PFSK-1 (cell line): ENCODE measurements at regions not wholly inside any gene's neighbourhood (a gene's known extent, or its start where the extent isn't known, plus 50 kb on each side); places are given as distances from the start of the nearest gene placed in this dataset.

ENCODE experiments used
- POLR2AphosphoS5 ChIP-seq: IDR thresholded peaks from 2 replicates; pipeline ENCODE4 v1.6.1; 2012; ENCODE audit warnings: low read depth, mild to moderate bottlenecking, control low read depth, low read length, moderate library complexity
- TF ChIP-seq, protein P1 (sequence below), 2 experiments: IDR thresholded peaks; 2 replicates each; pipeline versions ENCODE4 v1.6.1 to v1.8.0; 2011 to 2012; ENCODE audit warnings: low read depth in 2 of 2, low read length in 2 of 2, control low read depth in 1 of 2, inconsistent platforms in 1 of 2, mild to moderate bottlenecking in 1 of 2, moderate library complexity in 1 of 2; ENCODE audit not compliant: insufficient read depth in 1 of 2

DNA sequence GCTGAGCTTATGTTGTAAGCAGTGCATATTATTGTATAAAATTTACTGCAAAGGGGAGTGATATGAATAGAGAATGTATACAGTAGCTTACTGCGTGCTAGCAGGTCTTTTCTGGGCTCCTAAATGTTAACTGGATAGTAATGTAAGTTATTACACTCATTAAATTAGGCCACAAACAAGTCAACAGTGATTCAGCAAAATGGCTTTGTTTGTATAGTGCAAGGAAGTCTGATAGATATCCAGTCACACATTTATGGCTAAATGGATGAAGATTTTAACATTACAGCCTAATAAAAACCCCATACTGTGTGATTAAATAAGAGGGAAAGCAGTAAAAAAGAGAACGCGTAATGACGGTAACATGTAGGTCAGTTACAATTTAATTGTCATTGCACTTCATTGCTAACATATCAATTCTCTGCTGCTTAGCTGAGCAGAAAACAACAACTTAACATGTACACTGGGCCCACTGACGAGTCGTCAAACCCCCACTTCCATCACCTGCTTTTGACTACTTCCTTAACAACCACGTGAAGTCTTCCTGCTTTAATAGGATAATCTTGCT, 665.0 kb upstream of the FANCL start:
- TF ChIP-seq, protein P1, sequence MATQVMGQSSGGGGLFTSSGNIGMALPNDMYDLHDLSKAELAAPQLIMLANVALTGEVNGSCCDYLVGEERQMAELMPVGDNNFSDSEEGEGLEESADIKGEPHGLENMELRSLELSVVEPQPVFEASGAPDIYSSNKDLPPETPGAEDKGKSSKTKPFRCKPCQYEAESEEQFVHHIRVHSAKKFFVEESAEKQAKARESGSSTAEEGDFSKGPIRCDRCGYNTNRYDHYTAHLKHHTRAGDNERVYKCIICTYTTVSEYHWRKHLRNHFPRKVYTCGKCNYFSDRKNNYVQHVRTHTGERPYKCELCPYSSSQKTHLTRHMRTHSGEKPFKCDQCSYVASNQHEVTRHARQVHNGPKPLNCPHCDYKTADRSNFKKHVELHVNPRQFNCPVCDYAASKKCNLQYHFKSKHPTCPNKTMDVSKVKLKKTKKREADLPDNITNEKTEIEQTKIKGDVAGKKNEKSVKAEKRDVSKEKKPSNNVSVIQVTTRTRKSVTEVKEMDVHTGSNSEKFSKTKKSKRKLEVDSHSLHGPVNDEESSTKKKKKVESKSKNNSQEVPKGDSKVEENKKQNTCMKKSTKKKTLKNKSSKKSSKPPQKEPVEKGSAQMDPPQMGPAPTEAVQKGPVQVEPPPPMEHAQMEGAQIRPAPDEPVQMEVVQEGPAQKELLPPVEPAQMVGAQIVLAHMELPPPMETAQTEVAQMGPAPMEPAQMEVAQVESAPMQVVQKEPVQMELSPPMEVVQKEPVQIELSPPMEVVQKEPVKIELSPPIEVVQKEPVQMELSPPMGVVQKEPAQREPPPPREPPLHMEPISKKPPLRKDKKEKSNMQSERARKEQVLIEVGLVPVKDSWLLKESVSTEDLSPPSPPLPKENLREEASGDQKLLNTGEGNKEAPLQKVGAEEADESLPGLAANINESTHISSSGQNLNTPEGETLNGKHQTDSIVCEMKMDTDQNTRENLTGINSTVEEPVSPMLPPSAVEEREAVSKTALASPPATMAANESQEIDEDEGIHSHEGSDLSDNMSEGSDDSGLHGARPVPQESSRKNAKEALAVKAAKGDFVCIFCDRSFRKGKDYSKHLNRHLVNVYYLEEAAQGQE (IDR thresholded peaks at IDR 0.05; ENCODE audit: insufficient read depth in 1 of 2, low read depth in 2 of 2, low read length in 2 of 2), result no peak
- TF ChIP-seq POLR2AphosphoS5, result no peak
